ENCODE measurements at regions not wholly inside any gene's neighbourhood (a gene's known extent, or its start where the extent isn't known, plus 50 kb on each side); places are given as distances from the start of the nearest gene placed in this dataset.
"Not testable (repeated sequence)": the region's sequence is repeated elsewhere in the genome, so short reads cannot be mapped to it uniquely, and the experiment has no call there.

GRCh38 chr7:16250655-16251054, 170.7 kb downstream of the CRPPA start:
- not testable (repeated sequence) for H3K27me3 ChIP-seq (ENCODE audit: insufficient read depth, low read length, poor library complexity, severe bottlenecking); H3K9ac ChIP-seq (ENCODE audit: low read depth, low read length, poor library complexity, severe bottlenecking); H2AFZ ChIP-seq (ENCODE audit: low read length); H4K20me1 ChIP-seq (ENCODE audit: insufficient read depth, low read length, poor library complexity, severe bottlenecking); H3K9me2 ChIP-seq (replicated peaks; ENCODE audit: low read depth, low read length); H3K4me3 ChIP-seq (ENCODE audit: low read length, poor library complexity, severe bottlenecking); H3K4me2 ChIP-seq (ENCODE audit: low read depth, low read length, poor library complexity, severe bottlenecking); H3K9me3 ChIP-seq (ENCODE audit: insufficient read depth, low read depth, low read length); H3K4me1 ChIP-seq (ENCODE audit: insufficient read depth, low read length, poor library complexity, severe bottlenecking); H3K36me3 ChIP-seq (ENCODE audit: insufficient read depth, low read length); H3K79me2 ChIP-seq (ENCODE audit: insufficient read depth, low read length); H3F3A ChIP-seq (ENCODE audit: low read depth)

- not testable (repeated sequence) for H3K9ac ChIP-seq (ENCODE audit: low read depth, low read length, poor library complexity, severe bottlenecking); H3K79me2 ChIP-seq (ENCODE audit: insufficient read depth, low read length); H3K9me3 ChIP-seq (ENCODE audit: insufficient read depth, low read depth, low read length); H2AFZ ChIP-seq (ENCODE audit: low read length); H4K20me1 ChIP-seq (ENCODE audit: insufficient read depth, low read length, poor library complexity, severe bottlenecking); H3K4me2 ChIP-seq (ENCODE audit: low read depth, low read length, poor library complexity, severe bottlenecking); H3K27me3 ChIP-seq (ENCODE audit: insufficient read depth, low read length, poor library complexity, severe bottlenecking); H3K4me1 ChIP-seq (ENCODE audit: insufficient read depth, low read length, poor library complexity, severe bottlenecking); H3K9me2 ChIP-seq (replicated peaks; ENCODE audit: low read depth, low read length); H3K4me3 ChIP-seq (ENCODE audit: low read length, poor library complexity, severe bottlenecking); H3F3A ChIP-seq (ENCODE audit: low read depth); H3K36me3 ChIP-seq (ENCODE audit: insufficient read depth, low read length)
Measured at GRCh38 chr7:16249204-16249603, 172.1 kb downstream of the CRPPA start.

GRCh38 chr7:16248556-16248955, 172.8 kb downstream of the CRPPA start:
- not testable (repeated sequence) for H4K20me1 ChIP-seq (ENCODE audit: insufficient read depth, low read length, poor library complexity, severe bottlenecking); H3K9me2 ChIP-seq (replicated peaks; ENCODE audit: low read depth, low read length); H3K4me2 ChIP-seq (ENCODE audit: low read depth, low read length, poor library complexity, severe bottlenecking); H3K79me2 ChIP-seq (ENCODE audit: insufficient read depth, low read length); H3K27me3 ChIP-seq (ENCODE audit: insufficient read depth, low read length, poor library complexity, severe bottlenecking); H2AFZ ChIP-seq (ENCODE audit: low read length); H3K4me1 ChIP-seq (ENCODE audit: insufficient read depth, low read length, poor library complexity, severe bottlenecking); H3K9ac ChIP-seq (ENCODE audit: low read depth, low read length, poor library complexity, severe bottlenecking); H3K36me3 ChIP-seq (ENCODE audit: insufficient read depth, low read length); H3K9me3 ChIP-seq (ENCODE audit: insufficient read depth, low read depth, low read length); H3K4me3 ChIP-seq (ENCODE audit: low read length, poor library complexity, severe bottlenecking); H3F3A ChIP-seq (ENCODE audit: low read depth)

GRCh38 chr7:16244469-16244868, 176.9 kb downstream of the CRPPA start:
- Histone ChIP-seq H3K27me3 (ENCODE audit: insufficient read depth, low read length, poor library complexity, severe bottlenecking) (no peaks in the 10 kb centered on the region), H3K4me1 (ENCODE audit: insufficient read depth, low read length, poor library complexity, severe bottlenecking) (no peaks in the 10 kb centered on the region), H4K20me1 (ENCODE audit: insufficient read depth, low read length, poor library complexity, severe bottlenecking) (no peaks in the 10 kb centered on the region), H3K79me2 (ENCODE audit: insufficient read depth, low read length) (no peaks in the 10 kb centered on the region), H3K9ac (ENCODE audit: low read depth, low read length, poor library complexity, severe bottlenecking) (no peak overlapping the region), H3K9me2 (replicated peaks; ENCODE audit: low read depth, low read length) (no peaks in the 10 kb centered on the region), H3F3A (ENCODE audit: low read depth) (no peaks in the 10 kb centered on the region), H3K9me3 (ENCODE audit: insufficient read depth, low read depth, low read length) (peaks cover 2% of the 10 kb centered on the region; the same call in 1 of the 2 replicates), H2AFZ (ENCODE audit: low read length) (no peak overlapping the region), H3K4me3 (ENCODE audit: low read length, poor library complexity, severe bottlenecking) (no peak overlapping the region), H3K4me2 (ENCODE audit: low read depth, low read length, poor library complexity, severe bottlenecking) (no peak overlapping the region), H3K36me3 (ENCODE audit: insufficient read depth, low read length) (no peaks in the 10 kb centered on the region)
- no peak for TF ChIP-seq EZH2phosphoT487 (IDR thresholded peaks at IDR 0.05; ENCODE audit: borderline replicate concordance)
- TF ChIP-seq, protein P1, sequence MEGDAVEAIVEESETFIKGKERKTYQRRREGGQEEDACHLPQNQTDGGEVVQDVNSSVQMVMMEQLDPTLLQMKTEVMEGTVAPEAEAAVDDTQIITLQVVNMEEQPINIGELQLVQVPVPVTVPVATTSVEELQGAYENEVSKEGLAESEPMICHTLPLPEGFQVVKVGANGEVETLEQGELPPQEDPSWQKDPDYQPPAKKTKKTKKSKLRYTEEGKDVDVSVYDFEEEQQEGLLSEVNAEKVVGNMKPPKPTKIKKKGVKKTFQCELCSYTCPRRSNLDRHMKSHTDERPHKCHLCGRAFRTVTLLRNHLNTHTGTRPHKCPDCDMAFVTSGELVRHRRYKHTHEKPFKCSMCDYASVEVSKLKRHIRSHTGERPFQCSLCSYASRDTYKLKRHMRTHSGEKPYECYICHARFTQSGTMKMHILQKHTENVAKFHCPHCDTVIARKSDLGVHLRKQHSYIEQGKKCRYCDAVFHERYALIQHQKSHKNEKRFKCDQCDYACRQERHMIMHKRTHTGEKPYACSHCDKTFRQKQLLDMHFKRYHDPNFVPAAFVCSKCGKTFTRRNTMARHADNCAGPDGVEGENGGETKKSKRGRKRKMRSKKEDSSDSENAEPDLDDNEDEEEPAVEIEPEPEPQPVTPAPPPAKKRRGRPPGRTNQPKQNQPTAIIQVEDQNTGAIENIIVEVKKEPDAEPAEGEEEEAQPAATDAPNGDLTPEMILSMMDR (conservative IDR thresholded peaks at IDR 0.05; ENCODE audit: low read length): no peak

- Histone ChIP-seq H3K4me2 (ENCODE audit: low read depth, low read length, poor library complexity, severe bottlenecking) (no peak overlapping the region), H3K4me1 (ENCODE audit: insufficient read depth, low read length, poor library complexity, severe bottlenecking) (no peaks in the 10 kb centered on the region), H3K27me3 (ENCODE audit: insufficient read depth, low read length, poor library complexity, severe bottlenecking) (no peaks in the 10 kb centered on the region), H3K4me3 (ENCODE audit: low read length, poor library complexity, severe bottlenecking) (no peak overlapping the region), H2AFZ (ENCODE audit: low read length) (no peak overlapping the region), H3F3A (ENCODE audit: low read depth) (no peaks in the 10 kb centered on the region), H3K36me3 (ENCODE audit: insufficient read depth, low read length) (no peaks in the 10 kb centered on the region), H3K9me2 (replicated peaks; ENCODE audit: low read depth, low read length) (no peaks in the 10 kb centered on the region), H3K9ac (ENCODE audit: low read depth, low read length, poor library complexity, severe bottlenecking) (no peak overlapping the region), H4K20me1 (ENCODE audit: insufficient read depth, low read length, poor library complexity, severe bottlenecking) (no peaks in the 10 kb centered on the region), H3K79me2 (ENCODE audit: insufficient read depth, low read length) (no peaks in the 10 kb centered on the region), H3K9me3 (ENCODE audit: insufficient read depth, low read depth, low read length) (no peaks in the 10 kb centered on the region)
- TF ChIP-seq, protein P1 (conservative IDR thresholded peaks at IDR 0.05; ENCODE audit: low read length): no peak
- no peak for TF ChIP-seq EZH2phosphoT487 (IDR thresholded peaks at IDR 0.05; ENCODE audit: borderline replicate concordance)
Measured at GRCh38 chr7:16242920-16243319, 178.4 kb downstream of the CRPPA start.
